H1 (cell line): ENCODE measurements at regions not wholly inside any gene's neighbourhood (a gene's known extent, or its start where the extent isn't known, plus 50 kb on each side); places are given as distances from the start of the nearest gene placed in this dataset.

Experiments
- CTCF ChIA-PET: fragments of 300-600 bp; sonication (Branson Sonifier 250); formaldehyde crosslinking; loops from one replicate; lab custom pipeline; 2021; ENCODE audit not compliant: partially characterized antibody; lab: Charles Lee
- POLR2A ChIA-PET: fragments of 300-600 bp; sonication (Branson Sonifier 250); formaldehyde crosslinking; loops from one replicate; lab custom pipeline; 2021; ENCODE audit warnings: inconsistent platforms; ENCODE audit not compliant: partially characterized antibody; lab: Charles Lee
- DNase-seq, 2 experiments: peaks; one replicate each; pipeline versions ENCODE4 v3.0.0 to v3.0.0-alpha.2; 2010 to 2022; ENCODE audit warnings: low spot score in 2 of 2, low read depth in 1 of 2, mixed read lengths in 1 of 2
- FAIRE-seq: peaks from 2 replicates; lab custom pipeline; 2011; peaks lifted over from hg19 to GRCh38; lab: Jason Lieb, UNC
- H2AFZ ChIP-seq: 2 replicates; pipeline ENCODE4 v1.8.1; 2012; ENCODE audit warnings: low read length, inconsistent platforms
- H2AK5ac ChIP-seq: 2 replicates; pipeline ENCODE4 v1.6.1; 2013; ENCODE audit warnings: low read depth, low read length
- H2BK120ac ChIP-seq: replicated peaks from 2 replicates; pipeline ENCODE3; 2013; ENCODE audit warnings: low read depth, low read length, inconsistent platforms
- H2BK12ac ChIP-seq: 2 replicates; pipeline ENCODE4 v1.6.1; 2013; ENCODE audit warnings: low read depth, low read length
- H2BK15ac ChIP-seq: 2 replicates; pipeline ENCODE4 v1.6.1; 2013; ENCODE audit warnings: low read length
- H2BK20ac ChIP-seq: 2 replicates; pipeline ENCODE4 v1.6.1; 2013; ENCODE audit warnings: low read length
- H2BK5ac ChIP-seq: 2 replicates; pipeline ENCODE4 v1.6.1; 2013; ENCODE audit warnings: low read depth, low read length
- H3K14ac ChIP-seq: 2 replicates; pipeline ENCODE4 v1.6.1; 2013; ENCODE audit warnings: inconsistent platforms; ENCODE audit not compliant: insufficient read length
- H3K18ac ChIP-seq: 2 replicates; pipeline ENCODE4 v1.6.1; 2013; ENCODE audit warnings: low read length; ENCODE audit errors: extremely low read depth
- H3K23ac ChIP-seq: 2 replicates; pipeline ENCODE4 v1.6.1; 2013; ENCODE audit warnings: inconsistent platforms; ENCODE audit not compliant: insufficient read length
- H3K23me2 ChIP-seq: 2 replicates; pipeline ENCODE4 v1.6.1; 2013; ENCODE audit warnings: low read depth, low read length
- H3K27ac ChIP-seq: 2 replicates; pipeline ENCODE4 v1.6.1; 2011; ENCODE audit warnings: low read depth, low read length, inconsistent platforms
- H3K27me3 ChIP-seq, 4 experiments: replicated peaks in 1 of 4; 1 replicate in 1 of 4; 2 replicates in 3 of 4; pipeline versions ENCODE4 v1.6.1 to v1.8.1; 2011 to 2013; ENCODE audit warnings: low read length in 3 of 4, mild to moderate bottlenecking in 3 of 4, inconsistent platforms in 2 of 4, mixed read lengths in 2 of 4, moderate library complexity in 1 of 4; ENCODE audit not compliant: control insufficient read depth in 3 of 4, insufficient read depth in 3 of 4; ENCODE audit errors: extremely low read depth in 1 of 4
- H3K36me3 ChIP-seq, 4 experiments: 2 replicates each; pipeline versions ENCODE4 v1.6.1 to v1.8.1; 2011 to 2013; ENCODE audit warnings: mild to moderate bottlenecking in 4 of 4, low read length in 3 of 4, moderate library complexity in 2 of 4, control low read depth in 1 of 4, inconsistent platforms in 1 of 4; ENCODE audit not compliant: insufficient read depth in 4 of 4, control insufficient read depth in 2 of 4
- H3K4ac ChIP-seq: replicated peaks from 2 replicates; pipeline ENCODE3; 2013; ENCODE audit warnings: low read length, low read depth, mixed read lengths, inconsistent platforms; ENCODE audit not compliant: insufficient read length
- H3K4me1 ChIP-seq, 4 experiments: replicated peaks in 1 of 4; 1 replicate in 1 of 4; 2 replicates in 3 of 4; pipeline versions ENCODE4 v1.6.1 to v1.8.1; 2011 to 2013; ENCODE audit warnings: low read length in 3 of 4, inconsistent platforms in 2 of 4, mixed read lengths in 1 of 4; ENCODE audit not compliant: insufficient read depth in 4 of 4, control insufficient read depth in 3 of 4
- H3K4me2 ChIP-seq, 2 experiments: 2 replicates each; pipeline versions ENCODE4 v1.6.1 to v1.8.1; 2011 to 2013; ENCODE audit warnings: low read depth in 2 of 2, low read length in 2 of 2, control low read depth in 1 of 2, inconsistent platforms in 1 of 2, mild to moderate bottlenecking in 1 of 2; ENCODE audit not compliant: insufficient read depth in 1 of 2
- H3K4me3 ChIP-seq, 4 experiments: fragments of 200-600, 300-600 bp in 1 of 4; sonication (generic), shearing (Covaris generic), sonication (Bioruptor Twin) in 1 of 4; 2 replicates each; pipeline versions ENCODE4 v1.5.1 to v1.8.1; 2011 to 2016; ENCODE audit warnings: low read length in 4 of 4, low read depth in 3 of 4, control low read depth in 2 of 4, inconsistent platforms in 2 of 4, mild to moderate bottlenecking in 2 of 4, mixed read lengths in 1 of 4, moderate library complexity in 1 of 4; ENCODE audit not compliant: insufficient read depth in 2 of 4; ENCODE audit errors: extremely low read depth in 1 of 4
- H3K56ac ChIP-seq: replicated peaks from 2 replicates; pipeline ENCODE3; 2013; ENCODE audit warnings: low read depth, mild to moderate bottlenecking, mixed read lengths, low read length, inconsistent platforms; ENCODE audit not compliant: insufficient read length
- H3K79me1 ChIP-seq: 2 replicates; pipeline ENCODE4 v1.6.1; 2013; ENCODE audit warnings: low read depth, low read length, control low read depth
- H3K79me2 ChIP-seq, 2 experiments: 2 replicates each; pipeline versions ENCODE4 v1.6.1 to v1.8.1; 2012 to 2013; ENCODE audit warnings: low read length in 2 of 2, mild to moderate bottlenecking in 2 of 2, inconsistent platforms in 1 of 2; ENCODE audit not compliant: insufficient read depth in 2 of 2, control insufficient read depth in 1 of 2
- H3K9ac ChIP-seq, 4 experiments: replicated peaks in 1 of 4; 1 replicate in 1 of 4; 2 replicates in 3 of 4; pipeline versions ENCODE4 v1.6.1 to v1.8.1; 2011 to 2013; ENCODE audit warnings: low read depth in 3 of 4, low read length in 3 of 4, control low read depth in 2 of 4, mild to moderate bottlenecking in 2 of 4, moderate library complexity in 2 of 4, inconsistent platforms in 1 of 4; ENCODE audit errors: extremely low read depth in 1 of 4
- H3K9me3 ChIP-seq, 2 experiments: 2 replicates each; pipeline versions ENCODE4 v1.6.1 to v1.8.1; 2012 to 2013; ENCODE audit warnings: mild to moderate bottlenecking in 2 of 2, moderate library complexity in 2 of 2, control low read depth in 1 of 2, inconsistent platforms in 1 of 2, low read depth in 1 of 2, low read length in 1 of 2, mixed read lengths in 1 of 2; ENCODE audit not compliant: insufficient read depth in 2 of 2
- H4K20me1 ChIP-seq, 2 experiments: replicated peaks in 1 of 2; 2 replicates each; pipeline versions ENCODE3 to v1.8.1; 2011 to 2013; ENCODE audit warnings: inconsistent platforms in 2 of 2, low read length in 2 of 2, mild to moderate bottlenecking in 1 of 2; ENCODE audit not compliant: insufficient read depth in 2 of 2, control insufficient read depth in 1 of 2
- H4K5ac ChIP-seq: 2 replicates; pipeline ENCODE4 v1.6.1; 2013; ENCODE audit warnings: low read length, low read depth, mixed read lengths, inconsistent platforms; ENCODE audit not compliant: insufficient read length
- H4K8ac ChIP-seq: 2 replicates; pipeline ENCODE4 v1.8.0; 2013; ENCODE audit warnings: mild to moderate bottlenecking, moderate library complexity, low read length, inconsistent platforms; ENCODE audit not compliant: insufficient read depth; ENCODE audit errors: extremely low read depth
- H4K91ac ChIP-seq: replicated peaks from 2 replicates; pipeline ENCODE3; 2013; ENCODE audit warnings: low read length, mixed read lengths, inconsistent platforms; ENCODE audit not compliant: insufficient read length
- BACH1 ChIP-seq: IDR thresholded peaks from 2 replicates; pipeline ENCODE4 v1.6.1; 2012; ENCODE audit warnings: low read length, improper control_type of control experiment
- BCL11A ChIP-seq, 2 experiments: IDR thresholded peaks; one replicate each; pipeline ENCODE4 v1.6.1; 2011; ENCODE audit warnings: low read depth in 2 of 2, low read length in 2 of 2, mild to moderate bottlenecking in 2 of 2
- CEBPB ChIP-seq: IDR thresholded peaks from 2 replicates; pipeline ENCODE4 v1.6.1; 2012; ENCODE audit warnings: low read depth, low read length
- E2F6 ChIP-seq: IDR thresholded peaks from 2 replicates; pipeline ENCODE4 v1.6.1; 2012; ENCODE audit warnings: inconsistent platforms
- EP300 ChIP-seq, 2 experiments: IDR thresholded peaks; 1 replicate in 1 of 2; 2 replicates in 1 of 2; pipeline ENCODE4 v1.6.1; 2011 to 2012; ENCODE audit warnings: low read depth in 2 of 2, low read length in 2 of 2, mild to moderate bottlenecking in 2 of 2, borderline replicate concordance in 1 of 2, inconsistent platforms in 1 of 2, moderate library complexity in 1 of 2
- FOSL1 ChIP-seq: IDR thresholded peaks from 2 replicates; pipeline ENCODE4 v1.6.1; 2011; ENCODE audit warnings: mild to moderate bottlenecking, low read depth, low read length, moderate library complexity; ENCODE audit not compliant: insufficient read depth
- RBBP5 ChIP-seq: IDR thresholded peaks from 2 replicates; pipeline ENCODE4 v1.7.1; 2012; ENCODE audit warnings: low read depth, mild to moderate bottlenecking, inconsistent platforms, low read length, moderate library complexity, borderline replicate concordance
- RFX5 ChIP-seq: IDR thresholded peaks from 2 replicates; pipeline ENCODE4 v1.6.1; 2011; ENCODE audit warnings: low read depth, low read length, improper control_type of control experiment, borderline replicate concordance
- SP2 ChIP-seq: IDR thresholded peaks from 2 replicates; pipeline ENCODE4 v1.6.1; 2012; ENCODE audit warnings: mild to moderate bottlenecking, low read length, inconsistent platforms
- SRF ChIP-seq: IDR thresholded peaks from 2 replicates; pipeline ENCODE4 v1.6.1; 2011; ENCODE audit warnings: mild to moderate bottlenecking, low read depth, low read length, moderate library complexity
- TAF1 ChIP-seq: IDR thresholded peaks from 2 replicates; pipeline ENCODE4 v1.6.1; 2011; ENCODE audit warnings: mild to moderate bottlenecking, low read depth, low read length
- WGBS, 2 experiments: shearing (Covaris generic) in 1 of 2; methylation state at CpG; one replicate each; pipeline versions ENCODE4 v1.1.6 to v1.1.7; 2013 to 2015; ENCODE audit warnings: low lambda C conversion rate in 2 of 2, mixed read lengths in 2 of 2, inconsistent platforms in 1 of 2, low coverage in 1 of 2, missing lambda C conversion rate in 1 of 2; ENCODE audit not compliant: insufficient replicate concordance in 2 of 2, insufficient coverage in 1 of 2, insufficient read length in 1 of 2; ENCODE audit errors: extremely low coverage in 1 of 2, missing lambda C conversion rate in 1 of 2; 5-methylcytosine and 5-hydroxymethylcytosine counted together

- Histone ChIP-seq H3K14ac (no peak overlapping the region), H3K23me2 (no peaks in the 10 kb centered on the region), H2AFZ (no peak overlapping the region), H3K36me3 (no peaks in the 10 kb centered on the region), H2BK120ac (no peak overlapping the region), H2BK12ac (no peak overlapping the region), H2BK15ac (no peak overlapping the region), H3K56ac (no peak overlapping the region), H4K91ac (no peak overlapping the region), H4K8ac (no peak overlapping the region), H3K4me1 (no peaks in the 10 kb centered on the region), H3K9ac (no peak overlapping the region), H2AK5ac (no peak overlapping the region), H3K18ac (no peak overlapping the region), H3K79me1 (no peaks in the 10 kb centered on the region), H3K4me2 (no peak overlapping the region), H2BK20ac (no peak overlapping the region), H3K79me2 (no peaks in the 10 kb centered on the region), H3K27me3 (no peaks in the 10 kb centered on the region), H3K9me3 (no peaks in the 10 kb centered on the region), H3K4ac (no peak overlapping the region), H2BK5ac (no peak overlapping the region), H3K23ac (no peak overlapping the region), H4K20me1 (no peaks in the 10 kb centered on the region), H4K5ac (no peak overlapping the region), H3K27ac (no peak overlapping the region), H3K4me3 (no peak overlapping the region)
- CTCF ChIA-PET: interaction anchor here (0.6 to 3.5 kb wide), 11 partner anchors 9 to 420 kb away, joined by 3 to 17 read pairs (median 3); no protein-coding TSS in a partner anchor
- no peak for DNase-seq
- no peak for TF ChIP-seq RFX5
- TF ChIP-seq SRF: no peak
- no peak for TF ChIP-seq SP2
- TF ChIP-seq EP300 (IDR thresholded peaks at IDR 0.05; ENCODE audit: borderline replicate concordance in 1 of 2, low read depth in 2 of 2, low read length in 2 of 2): no peak
- no peak for TF ChIP-seq FOSL1
- TF ChIP-seq TAF1: no peak
- TF ChIP-seq CEBPB: no peak
- no peak for TF ChIP-seq E2F6
- no peak for TF ChIP-seq BCL11A (IDR thresholded peaks at IDR 0.05; ENCODE audit: low read depth in 2 of 2, low read length in 2 of 2)
- no peak for TF ChIP-seq RBBP5
- TF ChIP-seq BACH1: no peak
- FAIRE-seq: no peak
- WGBS, 2 experiments: 97% methylated on average over 3 of the region's 3 CpGs; no CpG with 5 or more reads in 1 of the 2 experiments
- POLR2A ChIA-PET: no interaction called here
Measured at GRCh38 chr13:39257642-39258041, 219.4 kb downstream of the NHLRC3 start.
